Progenitor cell of endocrine pancreas (in vitro differentiated cells): ENCODE measurements at regions not wholly inside any gene's neighbourhood (a gene's known extent, or its start where the extent isn't known, plus 50 kb on each side); places are given as distances from the start of the nearest gene placed in this dataset.
A peak's percentile ranks its signal among the peaks of the same experiment; 100 is the strongest.
"Not testable (repeated sequence)": the region's sequence is repeated elsewhere in the genome, so short reads cannot be mapped to it uniquely, and the experiment has no call there.

Source experiments
- DNase-seq: peaks from one replicate; pipeline ENCODE4 v3.0.0; 2021; ENCODE audit warnings: low spot score; ENCODE audit not compliant: unreplicated experiment
- H3K27ac Mint-ChIP-seq: 2 replicates; pipeline ENCODE4 v1.8.0; 2021; ENCODE audit warnings: mild to moderate bottlenecking, moderate library complexity, mixed read lengths
- H3K27me3 Mint-ChIP-seq: 2 replicates; pipeline ENCODE4 v1.8.0; 2021; ENCODE audit warnings: mixed read lengths
- H3K36me3 Mint-ChIP-seq: 2 replicates; pipeline ENCODE4 v1.8.0; 2022; ENCODE audit warnings: mixed read lengths; ENCODE audit not compliant: insufficient read depth
- H3K4me1 Mint-ChIP-seq: 2 replicates; pipeline ENCODE4 v1.8.0; 2021; ENCODE audit warnings: low read depth, mixed read lengths
- H3K4me3 Mint-ChIP-seq: 2 replicates; pipeline ENCODE4 v1.8.0; 2021; ENCODE audit warnings: low read depth, mild to moderate bottlenecking, moderate library complexity, mixed read lengths
- H3K9me3 Mint-ChIP-seq: 2 replicates; pipeline ENCODE4 v1.8.0; 2021; ENCODE audit warnings: low read depth, mixed read lengths
- TF ChIP-seq, protein P1 (sequence below): fragments of 200-600 bp; sonication (generic); IDR thresholded peaks from one replicate; pipeline ENCODE4 v1.5.0; 2021; ENCODE audit warnings: antibody characterized with exemption, mild to moderate bottlenecking; ENCODE audit not compliant: unreplicated experiment

DNA sequence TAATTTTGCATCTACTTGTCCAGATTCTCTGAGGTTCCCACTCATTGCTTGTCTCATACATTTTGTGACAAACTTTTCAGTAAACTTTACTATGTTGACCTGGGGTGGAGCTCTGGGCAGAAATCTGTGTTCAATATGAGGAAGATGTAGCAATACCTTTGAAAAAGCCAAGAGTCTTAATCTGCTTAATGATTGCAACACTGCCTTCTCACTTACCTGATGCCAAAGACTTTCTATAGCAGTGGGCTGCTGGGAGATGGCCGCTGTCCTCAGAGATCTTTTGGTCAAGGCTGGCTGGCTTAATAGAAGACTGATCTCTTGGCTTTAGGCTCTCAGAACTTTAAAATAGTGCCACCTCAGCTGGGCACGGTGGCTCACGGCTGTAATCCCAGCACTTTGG, 70.1 kb upstream of the RBM24 start:
- H3K4me1 Mint-ChIP-seq: peaks cover 8% of the 10 kb centered on the region
- DNase-seq: no peak
- TF ChIP-seq, protein P1, sequence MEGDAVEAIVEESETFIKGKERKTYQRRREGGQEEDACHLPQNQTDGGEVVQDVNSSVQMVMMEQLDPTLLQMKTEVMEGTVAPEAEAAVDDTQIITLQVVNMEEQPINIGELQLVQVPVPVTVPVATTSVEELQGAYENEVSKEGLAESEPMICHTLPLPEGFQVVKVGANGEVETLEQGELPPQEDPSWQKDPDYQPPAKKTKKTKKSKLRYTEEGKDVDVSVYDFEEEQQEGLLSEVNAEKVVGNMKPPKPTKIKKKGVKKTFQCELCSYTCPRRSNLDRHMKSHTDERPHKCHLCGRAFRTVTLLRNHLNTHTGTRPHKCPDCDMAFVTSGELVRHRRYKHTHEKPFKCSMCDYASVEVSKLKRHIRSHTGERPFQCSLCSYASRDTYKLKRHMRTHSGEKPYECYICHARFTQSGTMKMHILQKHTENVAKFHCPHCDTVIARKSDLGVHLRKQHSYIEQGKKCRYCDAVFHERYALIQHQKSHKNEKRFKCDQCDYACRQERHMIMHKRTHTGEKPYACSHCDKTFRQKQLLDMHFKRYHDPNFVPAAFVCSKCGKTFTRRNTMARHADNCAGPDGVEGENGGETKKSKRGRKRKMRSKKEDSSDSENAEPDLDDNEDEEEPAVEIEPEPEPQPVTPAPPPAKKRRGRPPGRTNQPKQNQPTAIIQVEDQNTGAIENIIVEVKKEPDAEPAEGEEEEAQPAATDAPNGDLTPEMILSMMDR: no peak
- peaks cover 2% of the 10 kb centered on the region for H3K36me3 Mint-ChIP-seq
- H3K4me3 Mint-ChIP-seq: no peak overlapping the region
- no peak overlapping the region for H3K27ac Mint-ChIP-seq
- H3K27me3 Mint-ChIP-seq: no peaks in the 10 kb centered on the region
- H3K9me3 Mint-ChIP-seq: peaks cover 12% of the 10 kb centered on the region

DNA sequence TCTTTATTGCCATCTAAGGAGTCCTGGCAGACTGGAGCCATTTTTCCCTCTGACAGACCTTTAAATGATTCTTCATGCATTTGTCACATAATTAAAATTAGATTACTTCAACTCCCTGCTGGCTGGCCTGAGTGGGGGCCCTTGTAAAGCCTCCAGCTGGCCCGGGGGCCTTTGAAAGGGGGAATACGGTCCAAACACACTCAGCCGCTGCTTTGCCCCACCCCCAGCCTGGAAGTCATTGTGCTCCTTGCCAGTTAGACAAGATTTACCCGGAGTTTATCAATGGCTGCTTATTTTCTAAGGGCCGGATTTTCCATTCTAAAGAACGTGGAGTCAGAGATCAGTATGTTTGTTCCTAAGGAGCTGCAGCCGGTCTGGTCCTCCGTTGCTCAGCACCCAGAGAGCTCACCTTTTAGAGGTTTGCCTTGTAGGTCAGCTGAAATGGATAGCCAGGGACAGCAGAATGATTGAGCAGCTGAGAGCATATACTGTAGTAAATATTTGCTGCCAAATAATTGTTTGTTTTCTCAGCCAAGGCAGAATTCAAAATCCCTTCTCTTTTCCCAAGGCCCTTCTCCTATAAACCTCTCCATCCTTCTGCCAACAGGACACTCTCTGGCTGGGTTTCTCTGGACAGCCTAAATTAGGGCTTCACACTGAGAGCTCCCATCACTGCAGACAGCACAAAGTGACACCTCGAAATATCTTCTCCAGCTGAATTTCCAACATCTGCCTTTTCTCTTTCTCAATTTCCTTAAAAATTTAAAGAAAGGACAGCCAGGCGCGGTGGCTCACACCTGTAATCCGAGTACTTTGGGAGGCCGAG, 68.4 kb upstream of the RBM24 start:
- Mint-ChIP-seq H3K9me3 (peaks cover 8% of the 10 kb centered on the region), H3K4me3 (peak overlapping the region; percentile 54), H3K27ac (peak overlapping the region; percentile 94), H3K4me1 (peaks cover 8% of the 10 kb centered on the region), H3K36me3 (no peaks in the 10 kb centered on the region), H3K27me3 (no peaks in the 10 kb centered on the region)
- DNase-seq: no peak
- TF ChIP-seq, protein P1: no peak

DNA sequence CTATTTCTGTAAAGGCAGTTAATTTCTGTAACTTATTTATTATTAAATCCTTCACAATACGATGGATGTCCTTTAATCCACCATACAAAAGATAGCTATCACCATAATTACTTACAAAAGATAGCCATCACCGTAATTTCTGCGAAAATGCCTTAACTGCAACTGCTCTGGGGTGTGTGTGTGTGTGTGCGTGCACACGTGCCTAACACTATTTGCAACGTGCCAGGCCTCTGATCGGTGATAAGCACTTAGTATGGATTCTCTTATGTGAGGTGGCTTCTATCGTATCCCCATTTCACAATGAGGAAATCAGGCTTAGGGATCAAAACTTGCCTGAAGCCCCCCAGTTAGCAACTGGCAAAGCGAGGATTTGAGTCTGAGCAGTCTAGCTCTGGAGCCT, 67.1 kb upstream of the RBM24 start:
- Mint-ChIP-seq H3K4me1 (peaks cover 8% of the 10 kb centered on the region), H3K27ac (no peak overlapping the region), H3K4me3 (no peak overlapping the region), H3K36me3 (no peaks in the 10 kb centered on the region), H3K9me3 (peaks cover 8% of the 10 kb centered on the region), H3K27me3 (no peaks in the 10 kb centered on the region)
- DNase-seq: no peak
- TF ChIP-seq, protein P1: no peak

DNA sequence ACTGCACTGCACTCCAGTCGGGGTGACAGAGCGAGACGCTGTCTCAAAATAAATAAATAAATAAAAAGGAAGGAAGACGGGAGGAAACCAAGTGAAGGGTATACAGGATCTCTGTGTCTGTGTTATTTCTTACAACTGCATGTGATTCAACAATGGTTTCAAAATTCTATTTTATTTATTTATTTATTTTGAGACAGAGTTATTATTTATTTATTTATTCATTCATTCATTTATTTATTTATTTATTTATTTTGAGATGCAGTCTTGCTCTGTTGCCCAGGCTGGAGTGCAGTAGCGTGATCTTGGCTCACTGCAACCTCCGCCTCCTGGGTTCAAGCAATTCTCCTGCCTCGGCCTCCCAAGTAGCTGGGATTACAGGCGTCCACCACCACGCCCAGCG, 64.2 kb upstream of the RBM24 start:
- H3K4me1 Mint-ChIP-seq, H3K9me3 Mint-ChIP-seq, H3K4me3 Mint-ChIP-seq, DNase-seq, H3K27me3 Mint-ChIP-seq, H3K27ac Mint-ChIP-seq, H3K36me3 Mint-ChIP-seq: not testable (repeated sequence)

DNA sequence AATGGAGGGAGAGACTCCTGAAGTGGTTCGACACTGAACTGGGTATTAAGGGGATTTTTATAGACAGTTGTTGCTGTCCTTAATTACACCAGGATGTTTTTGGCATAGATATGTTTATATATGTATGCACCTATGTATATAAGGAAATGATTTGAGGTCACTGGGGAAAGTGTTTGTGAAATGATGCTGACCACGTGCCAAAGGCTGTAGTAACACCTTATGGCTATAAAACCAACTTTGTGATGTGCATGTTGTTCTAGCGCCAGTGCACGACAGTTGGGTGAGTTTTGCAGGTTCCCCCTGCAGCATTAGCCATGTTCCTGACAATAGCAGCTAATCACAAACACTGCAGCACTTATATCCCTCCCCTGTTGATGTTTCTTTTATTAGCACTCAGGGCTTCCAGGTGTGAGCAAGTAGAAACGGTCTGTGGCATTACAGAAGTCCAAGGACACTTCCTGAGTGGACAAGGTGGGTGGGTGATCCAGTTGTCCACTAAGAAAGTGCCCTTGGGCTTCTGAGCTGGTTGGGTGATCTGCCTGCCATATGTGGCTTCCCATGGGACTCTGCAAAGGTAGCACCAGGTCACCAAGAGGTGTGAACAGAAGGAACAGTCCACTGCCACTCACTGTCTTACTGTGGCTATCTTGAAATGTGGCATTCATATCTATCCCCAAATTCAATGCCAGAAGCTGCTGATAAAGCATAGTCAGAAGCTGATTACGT, 63.0 kb upstream of the RBM24 start:
- no peak for DNase-seq
- Mint-ChIP-seq H3K9me3 (peaks cover 8% of the 10 kb centered on the region), H3K4me1 (no peaks in the 10 kb centered on the region), H3K4me3 (no peak overlapping the region), H3K27me3 (no peaks in the 10 kb centered on the region), H3K27ac (no peak overlapping the region), H3K36me3 (no peaks in the 10 kb centered on the region)
- TF ChIP-seq, protein P1: no peak
